Activated B cell treated with CpG ODN at 0.5 μM for 24 hours (primary cell): ENCODE measurements at regions not wholly inside any gene's neighbourhood (a gene's known extent, or its start where the extent isn't known, plus 50 kb on each side); places are given as distances from the start of the nearest gene placed in this dataset.

ENCODE experiments used
- ATAC-seq: fragments of 200-7000 bp; cut with Tn5 transposase; one replicate; pipeline ENCODE4 v1.10.0; 2021; ENCODE audit warnings: low read depth, mild to moderate bottlenecking, moderate library complexity
- CTCF ChIA-PET: fragments of 350-600 bp; sonication (Branson Sonifier 250); formaldehyde crosslinking; loops from one replicate; lab custom pipeline; 2021; ENCODE audit warnings: antibody characterized with exemption; lab: Charles Lee
- POLR2A ChIA-PET: fragments of 350-600 bp; sonication (Branson Sonifier 250); formaldehyde crosslinking; loops from one replicate; lab custom pipeline; 2021; ENCODE audit warnings: antibody characterized with exemption; lab: Charles Lee
- DNase-seq: peaks from one replicate; pipeline ENCODE4 v3.0.0; 2022
- H3K27ac Mint-ChIP-seq: one replicate; pipeline ENCODE4 v1.8.0; 2020; ENCODE audit warnings: mixed read lengths
- H3K27me3 Mint-ChIP-seq: one replicate; pipeline ENCODE4 v1.8.0; 2021; ENCODE audit warnings: mixed read lengths
- H3K36me3 Mint-ChIP-seq: one replicate; pipeline ENCODE4 v1.8.0; 2021; ENCODE audit warnings: low read depth, mixed read lengths
- H3K4me1 Mint-ChIP-seq: one replicate; pipeline ENCODE4 v1.8.0; 2021; ENCODE audit warnings: mixed read lengths
- H3K4me3 Mint-ChIP-seq: one replicate; pipeline ENCODE4 v1.8.0; 2020; ENCODE audit warnings: mild to moderate bottlenecking, mixed read lengths
- H3K9me3 Mint-ChIP-seq: one replicate; pipeline ENCODE4 v1.8.0; 2020; ENCODE audit warnings: mixed read lengths
- CTCF ChIP-seq: fragments of 200-600 bp; IDR thresholded peaks from one replicate; pipeline ENCODE4 v1.8.0; 2022; ENCODE audit warnings: antibody characterized with exemption, mild to moderate bottlenecking
- intact Hi-C: fragments of 100-400 bp; cut with micrococcal nuclease; formaldehyde crosslinking; loops from one replicate; pipeline ENCODE4 v1.15.1; 2024

- intact Hi-C loops, result no loop called here
- Mint-ChIP-seq H3K27me3 (no peaks in the 10 kb centered on the region), H3K36me3 (no peaks in the 10 kb centered on the region), H3K4me3 (no peak overlapping the region), H3K9me3 (peaks cover 9% of the 10 kb centered on the region), H3K4me1 (no peaks in the 10 kb centered on the region), H3K27ac (no peak overlapping the region)
- CTCF ChIA-PET, result no interaction called here
- no peak for TF ChIP-seq CTCF
- ATAC-seq (no peak), DNase-seq (no peak)
- POLR2A ChIA-PET, result no interaction called here
Observed at GRCh38 chr5:30937070-30937469, 256.4 kb upstream of the CDH6 start.

- TF ChIP-seq CTCF, result no peak
- H3K36me3 Mint-ChIP-seq, result no peaks in the 10 kb centered on the region
- intact Hi-C loops, result no loop called here
- no peaks in the 10 kb centered on the region for H3K27me3 Mint-ChIP-seq
- H3K27ac Mint-ChIP-seq, result no peak overlapping the region
- H3K4me1 Mint-ChIP-seq, result no peaks in the 10 kb centered on the region
- H3K9me3 Mint-ChIP-seq, result peaks cover 13% of the 10 kb centered on the region
- ChIA-PET CTCF (no interaction called here), POLR2A (no interaction called here)
- no peak overlapping the region for H3K4me3 Mint-ChIP-seq
- ATAC-seq (no peak), DNase-seq (no peak)
Observed at GRCh38 chr5:30933599-30933998, 259.9 kb upstream of the CDH6 start.

GRCh38 chr5:30932273-30933017 is 261.0 kb upstream of the CDH6 start:
- Mint-ChIP-seq H3K9me3 (peaks cover 13% of the 10 kb centered on the region), H3K27me3 (no peaks in the 10 kb centered on the region), H3K36me3 (no peaks in the 10 kb centered on the region), H3K27ac (no peak overlapping the region), H3K4me1 (no peaks in the 10 kb centered on the region), H3K4me3 (no peak overlapping the region)
- TF ChIP-seq CTCF, result no peak
- DNase-seq, result no peak
- POLR2A ChIA-PET, result no interaction called here
- ATAC-seq, result no peak
- CTCF ChIA-PET, result no interaction called here
- intact Hi-C loops, result no loop called here

- TF ChIP-seq CTCF, result no peak
- Mint-ChIP-seq H3K4me3 (no peak overlapping the region), H3K27ac (no peak overlapping the region), H3K27me3 (no peaks in the 10 kb centered on the region), H3K36me3 (no peaks in the 10 kb centered on the region), H3K9me3 (peaks cover 11% of the 10 kb centered on the region), H3K4me1 (no peaks in the 10 kb centered on the region)
- intact Hi-C loops, result no loop called here
- CTCF ChIA-PET, result no interaction called here
- POLR2A ChIA-PET, result no interaction called here
- DNase-seq (no peak), ATAC-seq (no peak)
Observed at GRCh38 chr5:30930736-30931135, 262.8 kb upstream of the CDH6 start.

GRCh38 chr5:30928956-30929355 is 264.5 kb upstream of the CDH6 start:
- Mint-ChIP-seq H3K36me3 (no peaks in the 10 kb centered on the region), H3K9me3 (peaks cover 16% of the 10 kb centered on the region), H3K27ac (no peak overlapping the region), H3K4me1 (no peaks in the 10 kb centered on the region), H3K4me3 (no peak overlapping the region), H3K27me3 (no peaks in the 10 kb centered on the region)
- no peak for TF ChIP-seq CTCF
- ATAC-seq, result no peak
- no peak for DNase-seq
- intact Hi-C loops, result no loop called here
- ChIA-PET CTCF (no interaction called here), POLR2A (no interaction called here)
